ENCODE measurements at regions not wholly inside any gene's neighbourhood (a gene's known extent, or its start where the extent isn't known, plus 50 kb on each side); places are given as distances from the start of the nearest gene placed in this dataset.

DNA sequence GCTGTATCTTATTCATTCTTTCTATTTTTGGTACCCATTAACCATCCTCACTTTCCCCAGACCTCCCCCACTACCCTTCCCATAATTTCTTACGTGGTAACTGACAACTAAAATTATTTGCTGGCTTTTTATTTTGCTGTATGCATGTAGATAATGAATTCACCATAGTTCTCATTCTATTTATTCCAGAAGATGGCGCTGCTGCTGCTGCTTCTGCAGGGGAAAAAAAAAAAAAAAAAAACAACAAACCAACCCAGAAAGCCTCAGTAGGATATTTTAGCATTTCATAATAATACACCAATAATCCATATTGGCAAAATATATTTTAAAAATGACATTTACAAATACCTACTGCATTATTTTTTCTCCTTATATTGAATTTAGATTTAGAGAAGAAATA is 416.6 kb upstream of the MAGEB18 start:
- TF ChIP-seq POLR2AphosphoS5 (IDR thresholded peaks at IDR 0.05) (no peak), POLR2A (IDR thresholded peaks at IDR 0.05) (no peak), EP300 (IDR thresholded peaks at IDR 0.05; ENCODE audit: low read depth) (no peak)
- TF ChIP-seq, protein P1, sequence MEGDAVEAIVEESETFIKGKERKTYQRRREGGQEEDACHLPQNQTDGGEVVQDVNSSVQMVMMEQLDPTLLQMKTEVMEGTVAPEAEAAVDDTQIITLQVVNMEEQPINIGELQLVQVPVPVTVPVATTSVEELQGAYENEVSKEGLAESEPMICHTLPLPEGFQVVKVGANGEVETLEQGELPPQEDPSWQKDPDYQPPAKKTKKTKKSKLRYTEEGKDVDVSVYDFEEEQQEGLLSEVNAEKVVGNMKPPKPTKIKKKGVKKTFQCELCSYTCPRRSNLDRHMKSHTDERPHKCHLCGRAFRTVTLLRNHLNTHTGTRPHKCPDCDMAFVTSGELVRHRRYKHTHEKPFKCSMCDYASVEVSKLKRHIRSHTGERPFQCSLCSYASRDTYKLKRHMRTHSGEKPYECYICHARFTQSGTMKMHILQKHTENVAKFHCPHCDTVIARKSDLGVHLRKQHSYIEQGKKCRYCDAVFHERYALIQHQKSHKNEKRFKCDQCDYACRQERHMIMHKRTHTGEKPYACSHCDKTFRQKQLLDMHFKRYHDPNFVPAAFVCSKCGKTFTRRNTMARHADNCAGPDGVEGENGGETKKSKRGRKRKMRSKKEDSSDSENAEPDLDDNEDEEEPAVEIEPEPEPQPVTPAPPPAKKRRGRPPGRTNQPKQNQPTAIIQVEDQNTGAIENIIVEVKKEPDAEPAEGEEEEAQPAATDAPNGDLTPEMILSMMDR (IDR thresholded peaks at IDR 0.05): peak in 1 of 5 experiments; percentile 24
